Activated T-cell treated with anti-CD3 and anti-CD28 coated beads, Interleukin-2, amount 50 U/mL, for 24 hours (primary cell): ENCODE measurements at regions not wholly inside any gene's neighbourhood (a gene's known extent, or its start where the extent isn't known, plus 50 kb on each side); places are given as distances from the start of the nearest gene placed in this dataset.

ENCODE experiments used
- DNase-seq: peaks from one replicate; pipeline ENCODE4 v3.0.0-alpha.2; 2020
- H3K27ac Mint-ChIP-seq: 2 replicates; pipeline ENCODE4 v1.8.0; 2020; ENCODE audit warnings: mild to moderate bottlenecking, mixed read lengths
- H3K27me3 Mint-ChIP-seq: 2 replicates; pipeline ENCODE4 v1.8.0; 2020; ENCODE audit warnings: mixed read lengths
- H3K36me3 Mint-ChIP-seq: 2 replicates; pipeline ENCODE4 v1.8.0; 2020; ENCODE audit warnings: low read depth, mixed read lengths
- H3K4me1 Mint-ChIP-seq: 2 replicates; pipeline ENCODE4 v1.8.0; 2020; ENCODE audit warnings: low read depth, mixed read lengths
- H3K4me3 Mint-ChIP-seq: 2 replicates; pipeline ENCODE4 v1.8.0; 2020; ENCODE audit warnings: mild to moderate bottlenecking, moderate library complexity, mixed read lengths
- H3K9me3 Mint-ChIP-seq: 2 replicates; pipeline ENCODE4 v1.8.0; 2020; ENCODE audit warnings: mixed read lengths

GRCh38 chr2:120972286-120972685 lies 236.6 kb downstream of the GLI2 start:
- H3K4me3 Mint-ChIP-seq: no peak overlapping the region
- H3K4me1 Mint-ChIP-seq: no peaks in the 10 kb centered on the region
- no peaks in the 10 kb centered on the region for H3K9me3 Mint-ChIP-seq
- H3K36me3 Mint-ChIP-seq: no peaks in the 10 kb centered on the region
- DNase-seq: no peak
- no peak overlapping the region for H3K27ac Mint-ChIP-seq
- no peaks in the 10 kb centered on the region for H3K27me3 Mint-ChIP-seq

- DNase-seq: no peak
- Mint-ChIP-seq H3K36me3 (no peaks in the 10 kb centered on the region), H3K27ac (no peak overlapping the region), H3K27me3 (no peaks in the 10 kb centered on the region), H3K4me1 (no peaks in the 10 kb centered on the region), H3K9me3 (no peaks in the 10 kb centered on the region), H3K4me3 (no peak overlapping the region)
These were observed 237.5 kb downstream of the GLI2 start for GRCh38 chr2:120973196-120973595.

- no peaks in the 10 kb centered on the region for H3K4me1 Mint-ChIP-seq
- DNase-seq: no peak
- H3K27me3 Mint-ChIP-seq: no peaks in the 10 kb centered on the region
- H3K36me3 Mint-ChIP-seq: no peaks in the 10 kb centered on the region
- no peak overlapping the region for H3K27ac Mint-ChIP-seq
- no peak overlapping the region for H3K4me3 Mint-ChIP-seq
- H3K9me3 Mint-ChIP-seq: no peaks in the 10 kb centered on the region
These were observed 239.3 kb downstream of the GLI2 start for GRCh38 chr2:120974950-120975349.

- no peaks in the 10 kb centered on the region for H3K4me1 Mint-ChIP-seq
These were observed 241.0 kb downstream of the GLI2 start for GRCh38 chr2:120976501-120977307.

GRCh38 chr2:120977582-120978358 lies 242.1 kb downstream of the GLI2 start:
- no peak overlapping the region for H3K27ac Mint-ChIP-seq
- H3K36me3 Mint-ChIP-seq: no peaks in the 10 kb centered on the region
- no peaks in the 10 kb centered on the region for H3K4me1 Mint-ChIP-seq
- H3K9me3 Mint-ChIP-seq: no peaks in the 10 kb centered on the region
- no peaks in the 10 kb centered on the region for H3K27me3 Mint-ChIP-seq
- no peak for DNase-seq
- no peak overlapping the region for H3K4me3 Mint-ChIP-seq

More at GRCh38 chr2:120976501-120977307, 241.0 kb downstream of the GLI2 start:
- no peak for DNase-seq
- no peak overlapping the region for H3K4me3 Mint-ChIP-seq
- no peak overlapping the region for H3K27ac Mint-ChIP-seq
- H3K9me3 Mint-ChIP-seq: no peaks in the 10 kb centered on the region
- no peaks in the 10 kb centered on the region for H3K36me3 Mint-ChIP-seq
- H3K27me3 Mint-ChIP-seq: no peaks in the 10 kb centered on the region

- Mint-ChIP-seq H3K27ac (no peak overlapping the region), H3K4me1 (no peaks in the 10 kb centered on the region), H3K4me3 (no peak overlapping the region), H3K27me3 (no peaks in the 10 kb centered on the region), H3K36me3 (no peaks in the 10 kb centered on the region), H3K9me3 (no peaks in the 10 kb centered on the region)
- no peak for DNase-seq
These were observed 242.8 kb downstream of the GLI2 start for GRCh38 chr2:120978359-120979050.

- H3K27me3 Mint-ChIP-seq: no peaks in the 10 kb centered on the region
- no peak for DNase-seq
- no peaks in the 10 kb centered on the region for H3K36me3 Mint-ChIP-seq
- H3K4me1 Mint-ChIP-seq: no peaks in the 10 kb centered on the region
- H3K27ac Mint-ChIP-seq: no peak overlapping the region
- no peaks in the 10 kb centered on the region for H3K9me3 Mint-ChIP-seq
- no peak overlapping the region for H3K4me3 Mint-ChIP-seq
These were observed 243.7 kb downstream of the GLI2 start for GRCh38 chr2:120979398-120979797.

GRCh38 chr2:120979921-120980320 lies 244.3 kb downstream of the GLI2 start:
- Mint-ChIP-seq H3K27me3 (no peaks in the 10 kb centered on the region), H3K9me3 (no peaks in the 10 kb centered on the region), H3K36me3 (no peaks in the 10 kb centered on the region), H3K27ac (no peak overlapping the region), H3K4me1 (no peaks in the 10 kb centered on the region), H3K4me3 (no peak overlapping the region)
- DNase-seq: no peak

- no peak for DNase-seq
- Mint-ChIP-seq H3K4me3 (no peak overlapping the region), H3K4me1 (no peaks in the 10 kb centered on the region), H3K27me3 (no peaks in the 10 kb centered on the region), H3K9me3 (no peaks in the 10 kb centered on the region), H3K27ac (no peak overlapping the region), H3K36me3 (no peaks in the 10 kb centered on the region)
These were observed 245.8 kb downstream of the GLI2 start for GRCh38 chr2:120981443-120981842.

- H3K4me3 Mint-ChIP-seq: no peak overlapping the region
- H3K27ac Mint-ChIP-seq: no peak overlapping the region
- no peaks in the 10 kb centered on the region for H3K27me3 Mint-ChIP-seq
- DNase-seq: no peak
- no peaks in the 10 kb centered on the region for H3K36me3 Mint-ChIP-seq
- no peaks in the 10 kb centered on the region for H3K4me1 Mint-ChIP-seq
- no peaks in the 10 kb centered on the region for H3K9me3 Mint-ChIP-seq
These were observed 246.9 kb downstream of the GLI2 start for GRCh38 chr2:120982598-120982997.

GRCh38 chr2:120983344-120983743 lies 247.7 kb downstream of the GLI2 start:
- H3K4me3 Mint-ChIP-seq: no peak overlapping the region
- H3K9me3 Mint-ChIP-seq: no peaks in the 10 kb centered on the region

GRCh38 chr2:120984046-120984445 lies 248.4 kb downstream of the GLI2 start:
- DNase-seq: no peak
- H3K9me3 Mint-ChIP-seq: no peaks in the 10 kb centered on the region
- no peak overlapping the region for H3K4me3 Mint-ChIP-seq
- H3K36me3 Mint-ChIP-seq: no peaks in the 10 kb centered on the region
- no peaks in the 10 kb centered on the region for H3K27me3 Mint-ChIP-seq
- no peak overlapping the region for H3K27ac Mint-ChIP-seq
- no peaks in the 10 kb centered on the region for H3K4me1 Mint-ChIP-seq

More at GRCh38 chr2:120983344-120983743, 247.7 kb downstream of the GLI2 start:
- DNase-seq: no peak
- Mint-ChIP-seq H3K27ac (no peak overlapping the region), H3K27me3 (no peaks in the 10 kb centered on the region), H3K4me1 (no peaks in the 10 kb centered on the region), H3K36me3 (no peaks in the 10 kb centered on the region)

GRCh38 chr2:120984452-120985173 lies 248.9 kb downstream of the GLI2 start:
- no peak overlapping the region for H3K4me3 Mint-ChIP-seq
- no peaks in the 10 kb centered on the region for H3K27me3 Mint-ChIP-seq
- H3K27ac Mint-ChIP-seq: no peak overlapping the region
- no peaks in the 10 kb centered on the region for H3K9me3 Mint-ChIP-seq
- H3K36me3 Mint-ChIP-seq: no peaks in the 10 kb centered on the region
- peak; percentile 5 for DNase-seq
- no peaks in the 10 kb centered on the region for H3K4me1 Mint-ChIP-seq
